GM21723 (cell line): ENCODE measurements at regions not wholly inside any gene's neighbourhood (a gene's known extent, or its start where the extent isn't known, plus 50 kb on each side); places are given as distances from the start of the nearest gene placed in this dataset.

Source experiments
- ATAC-seq: cut with Tn5 transposase; IDR thresholded peaks from one replicate; pipeline ENCODE4 v1.9.1; 2021; ENCODE audit warnings: mild to moderate bottlenecking, moderate library complexity; ENCODE audit not compliant: unreplicated experiment

DNA sequence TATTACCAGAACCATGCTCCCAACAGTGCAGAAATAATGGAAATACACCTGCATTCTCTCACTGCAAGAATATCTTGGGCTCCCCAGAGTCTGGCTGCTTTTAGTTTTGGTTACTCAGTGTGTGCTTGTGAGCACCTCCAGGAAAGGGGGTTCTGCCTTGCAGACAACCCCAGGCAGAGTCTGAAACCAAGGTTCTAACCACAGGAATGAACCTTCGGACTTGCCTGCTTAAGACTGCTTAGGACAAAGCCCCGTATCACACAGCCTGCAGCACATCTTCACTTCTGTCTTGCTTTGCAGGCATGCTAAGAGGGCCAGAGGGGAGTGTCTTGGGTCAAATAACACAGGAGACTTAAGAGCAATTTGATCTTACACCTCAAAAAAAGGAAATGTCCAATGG, 94.8 kb upstream of the SPATA31C2 start:
- no peak for ATAC-seq

DNA sequence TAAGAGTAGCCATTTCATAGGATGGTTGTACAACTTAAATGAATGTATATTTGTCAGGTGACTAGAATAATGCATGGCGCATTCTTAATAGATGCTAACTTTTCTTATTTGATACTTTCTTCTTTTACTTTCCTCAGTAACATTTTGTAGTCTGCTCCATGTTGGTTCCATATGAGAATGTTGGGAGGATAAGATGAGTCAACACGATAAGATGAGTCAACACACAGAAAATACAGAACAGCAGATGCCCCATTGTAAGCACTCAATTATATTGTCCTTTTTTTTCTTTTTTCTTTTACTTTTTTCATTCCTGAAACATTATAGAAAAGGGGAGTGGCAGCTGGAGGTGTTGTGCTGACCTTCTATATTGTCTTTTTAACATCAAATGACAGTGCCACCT, 92.3 kb upstream of the SPATA31C2 start:
- no peak for ATAC-seq

DNA sequence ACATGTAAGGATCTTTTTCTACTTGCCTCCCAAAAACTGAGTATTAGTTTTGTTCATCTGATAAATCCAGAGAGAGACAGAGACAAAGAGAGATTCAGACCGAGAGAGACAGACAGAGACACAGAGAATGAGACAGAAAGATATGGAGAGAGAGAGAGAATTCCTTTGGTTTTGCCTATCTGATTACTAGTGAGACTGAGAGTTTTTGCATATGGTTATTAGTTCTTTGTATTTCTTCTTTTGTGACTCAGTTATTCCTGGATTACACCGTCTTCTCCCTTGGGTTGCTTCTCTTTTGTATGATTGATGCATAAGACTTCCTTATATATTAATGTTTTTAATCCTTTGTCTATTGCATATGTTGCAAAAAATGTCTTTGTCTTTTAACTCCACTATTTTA, 91.2 kb upstream of the SPATA31C2 start:
- ATAC-seq, result no peak

DNA sequence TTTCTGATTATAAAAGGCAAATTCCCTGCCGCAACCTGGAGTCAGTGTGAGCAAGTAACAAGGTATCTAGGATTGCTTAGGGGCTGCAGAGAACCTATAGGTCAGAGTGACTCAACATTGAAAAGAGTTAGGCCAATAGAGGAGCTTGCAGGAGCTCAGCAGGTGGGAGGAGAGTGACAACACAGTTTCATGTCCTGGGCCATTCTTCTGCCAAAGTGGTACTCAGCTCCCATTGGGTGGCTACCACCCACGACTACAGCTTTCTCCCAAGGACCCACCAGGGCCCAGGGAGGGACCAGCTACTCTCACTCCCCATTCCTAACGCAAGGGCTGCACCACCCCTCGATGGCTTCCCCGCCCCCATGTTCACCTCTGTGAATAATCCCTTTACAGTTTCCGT, 86.7 kb upstream of the SPATA31C2 start:
- no peak for ATAC-seq

DNA sequence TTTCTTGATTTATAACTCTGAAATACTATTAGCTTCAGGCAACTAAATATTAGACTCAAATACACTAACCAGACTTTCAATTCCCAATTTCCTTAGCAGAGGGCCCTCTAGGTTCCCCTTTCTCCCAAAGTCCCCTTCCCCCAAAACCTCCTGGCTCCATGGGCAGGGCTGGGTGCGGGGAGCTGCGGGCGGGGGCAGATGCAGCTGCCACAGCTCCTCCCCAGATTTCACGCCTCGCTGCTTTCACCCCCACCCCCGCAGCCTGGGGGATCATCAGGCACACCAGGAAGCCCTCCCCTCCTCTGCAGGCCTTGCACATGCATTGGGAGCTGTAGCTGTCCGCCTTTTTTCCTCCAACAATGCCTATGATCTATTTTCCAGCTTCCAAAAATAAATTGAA, 82.8 kb upstream of the SPATA31C2 start:
- ATAC-seq, result no peak

DNA sequence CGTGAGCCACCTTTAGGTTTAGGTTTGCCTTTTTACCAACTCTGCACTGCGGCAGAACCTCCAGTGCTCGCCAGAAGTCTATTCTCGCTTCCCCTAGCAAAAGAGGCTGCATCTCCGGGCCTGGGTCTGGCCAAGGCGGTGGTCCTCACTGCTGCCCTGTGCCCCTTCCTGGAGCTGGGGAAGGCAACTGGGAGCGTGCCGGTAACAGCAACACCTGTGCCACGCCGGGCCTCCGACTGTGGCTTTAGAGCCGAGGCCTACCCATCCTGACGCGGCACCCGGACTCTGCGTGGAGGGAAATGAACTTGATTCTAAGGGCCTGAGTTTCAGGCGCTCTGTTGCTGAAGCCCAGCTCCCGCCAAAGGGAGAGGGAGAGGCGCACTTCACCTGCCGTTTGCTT, 82.4 kb upstream of the SPATA31C2 start:
- no peak for ATAC-seq

DNA sequence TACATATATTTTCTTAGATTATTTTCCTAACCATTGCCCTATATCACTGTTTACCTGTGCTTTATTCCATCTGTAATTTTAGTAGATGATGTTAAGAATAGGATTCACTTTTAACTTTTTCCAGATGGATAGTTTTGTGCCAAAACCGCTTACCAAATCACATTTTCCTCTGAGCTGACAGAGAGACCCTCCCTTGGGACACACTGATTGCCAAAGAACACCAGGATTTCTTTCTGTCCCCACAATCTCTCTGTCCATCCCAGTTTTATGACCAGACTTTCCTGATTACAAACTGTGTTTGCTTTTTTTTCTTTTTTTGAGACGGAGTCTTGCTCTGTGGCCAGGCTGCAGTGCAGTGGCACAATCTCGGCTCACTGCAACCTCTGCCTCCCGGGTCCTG, 81.3 kb upstream of the SPATA31C2 start:
- ATAC-seq, result no peak

DNA sequence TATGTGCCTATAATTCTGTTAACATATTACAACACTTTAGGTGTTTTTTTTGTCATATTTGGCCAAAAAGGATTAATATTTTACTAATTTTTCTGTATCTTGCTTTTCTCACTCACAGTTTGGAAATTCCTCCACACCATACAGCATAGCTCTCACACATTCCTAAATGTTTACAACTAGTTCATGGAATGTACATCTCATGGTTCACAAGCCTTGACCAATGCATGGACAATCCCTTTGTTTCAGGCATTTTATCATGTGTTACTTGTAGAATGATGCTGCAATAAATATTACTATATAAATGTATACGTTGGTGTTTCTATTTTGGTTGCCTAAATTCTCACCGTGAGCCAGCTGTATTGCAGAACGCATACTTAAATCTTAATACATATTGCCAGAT, 80.5 kb upstream of the SPATA31C2 start:
- ATAC-seq, result no peak

DNA sequence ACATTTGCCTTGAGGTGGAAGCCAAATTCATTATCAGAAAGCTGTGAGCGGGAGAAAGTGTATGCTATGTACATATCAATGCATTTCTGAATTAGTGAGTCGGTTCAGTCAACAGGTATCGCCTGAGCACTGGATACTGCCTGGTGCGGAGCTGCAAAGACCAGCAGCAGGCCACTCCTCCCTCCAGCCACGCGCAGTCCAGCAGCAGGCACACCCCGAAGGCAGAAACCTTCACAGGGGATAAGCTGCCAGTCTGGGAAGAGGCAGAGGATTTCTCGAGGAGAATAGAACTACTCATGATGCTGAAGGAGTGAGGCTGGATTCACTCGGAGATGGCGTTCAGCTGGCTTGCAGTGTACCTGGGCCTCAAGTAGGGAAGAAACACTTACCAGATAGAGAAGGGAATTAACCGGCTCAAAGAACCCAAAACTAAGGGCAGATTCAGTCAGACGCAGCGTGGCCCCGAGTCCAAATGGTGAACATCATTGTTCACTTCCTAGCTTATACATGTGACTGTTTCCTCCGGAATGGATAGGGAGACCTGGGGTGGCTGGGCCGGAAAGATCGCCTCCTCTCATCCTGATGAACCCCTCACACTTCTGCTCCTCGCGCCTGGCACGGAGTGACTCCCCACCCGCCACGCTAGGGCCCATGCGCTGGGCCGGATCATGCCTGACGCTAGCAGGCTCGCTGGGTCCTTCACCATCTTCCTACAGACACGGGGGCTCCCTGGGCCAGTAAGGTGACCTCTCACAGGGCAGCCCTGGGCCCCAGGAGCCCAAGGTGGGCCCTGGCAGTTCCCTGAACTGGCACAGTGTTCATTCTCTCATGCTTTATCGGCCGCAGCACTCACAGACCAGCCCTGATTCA, 78.1 kb upstream of the SPATA31C2 start:
- ATAC-seq, result no peak

DNA sequence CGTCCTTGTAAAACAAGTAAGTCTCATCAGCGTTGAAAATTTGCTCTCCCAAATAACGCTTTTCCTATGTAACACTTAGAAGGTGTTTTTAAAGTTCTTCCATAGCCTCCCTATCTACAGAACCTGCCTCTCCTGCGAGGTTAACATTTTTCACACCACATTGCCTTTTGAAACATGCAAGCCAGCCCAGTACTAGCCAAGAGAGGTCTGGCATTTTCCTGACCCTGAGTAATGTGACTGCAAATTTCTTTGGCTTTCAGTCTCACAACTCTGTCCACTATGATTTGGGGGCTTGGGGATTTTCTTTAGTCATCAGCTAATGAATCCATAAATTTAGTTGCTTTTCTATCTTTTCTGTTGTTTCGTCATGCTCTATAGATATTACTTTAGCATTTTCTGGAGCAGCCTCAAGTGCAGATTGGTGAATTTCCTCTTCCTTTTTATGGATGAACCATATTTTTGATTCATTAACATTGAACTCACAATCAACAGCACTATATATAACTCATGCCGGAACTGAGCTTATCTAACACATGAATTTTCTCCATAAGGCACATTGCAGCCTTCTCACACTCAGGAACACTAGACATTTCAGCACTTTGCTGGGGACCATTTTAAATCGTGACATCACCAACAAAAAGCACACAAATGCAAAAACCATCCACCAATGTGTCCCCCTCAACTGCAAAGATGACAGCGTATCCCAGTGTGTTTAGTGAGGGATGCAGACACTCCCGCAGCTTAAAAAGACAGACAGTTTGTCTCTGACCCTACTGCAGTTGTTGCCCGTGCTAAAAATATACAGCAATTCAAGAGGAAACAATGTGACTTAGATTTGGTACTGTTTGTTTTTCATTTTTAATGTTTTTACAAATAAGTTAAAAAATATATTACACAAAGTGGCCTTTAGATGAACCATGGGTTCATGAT, 77.2 kb upstream of the SPATA31C2 start:
- ATAC-seq, result no peak

DNA sequence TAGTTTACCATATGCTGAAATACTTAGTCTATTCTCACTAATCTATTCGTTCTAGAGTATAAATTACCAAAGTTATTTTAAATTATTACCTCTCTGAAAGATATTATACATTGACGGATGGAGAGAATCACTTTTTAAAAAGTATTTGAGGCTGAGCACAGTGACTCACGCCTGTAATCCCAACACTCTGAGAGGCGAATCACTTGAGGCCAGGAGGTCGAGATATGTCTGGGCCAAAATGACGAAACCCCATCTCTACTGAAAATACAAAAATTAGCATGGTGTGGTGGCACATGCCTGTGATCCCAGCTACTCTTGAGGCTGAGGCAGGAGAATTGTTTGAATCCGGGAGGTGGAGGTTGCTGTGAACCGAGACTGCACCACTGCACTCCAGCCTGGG, 64.0 kb upstream of the SPATA31C2 start:
- no peak for ATAC-seq

DNA sequence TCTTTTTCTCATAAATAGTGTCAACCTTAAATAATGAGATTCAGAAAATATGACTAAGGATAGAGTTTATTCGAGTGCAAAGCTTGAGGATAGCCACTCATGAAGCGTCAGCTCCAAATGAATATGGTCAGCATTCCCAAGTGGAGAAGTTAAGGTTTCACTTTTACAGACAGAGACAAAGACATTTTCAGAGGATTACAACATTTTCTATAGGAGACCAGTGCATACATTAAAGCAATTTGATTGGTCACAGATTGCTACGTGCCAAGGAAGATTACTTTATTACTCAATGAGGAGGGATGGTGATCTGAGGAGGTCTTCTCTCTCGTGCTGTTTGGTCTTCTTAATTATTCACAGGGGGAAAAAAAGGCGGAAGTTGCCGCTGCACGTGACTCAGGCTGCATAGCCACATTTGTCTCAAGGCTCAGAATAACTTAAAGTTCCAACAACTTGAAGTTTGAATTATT, 60.1 kb upstream of the SPATA31C2 start:
- ATAC-seq, result no peak

DNA sequence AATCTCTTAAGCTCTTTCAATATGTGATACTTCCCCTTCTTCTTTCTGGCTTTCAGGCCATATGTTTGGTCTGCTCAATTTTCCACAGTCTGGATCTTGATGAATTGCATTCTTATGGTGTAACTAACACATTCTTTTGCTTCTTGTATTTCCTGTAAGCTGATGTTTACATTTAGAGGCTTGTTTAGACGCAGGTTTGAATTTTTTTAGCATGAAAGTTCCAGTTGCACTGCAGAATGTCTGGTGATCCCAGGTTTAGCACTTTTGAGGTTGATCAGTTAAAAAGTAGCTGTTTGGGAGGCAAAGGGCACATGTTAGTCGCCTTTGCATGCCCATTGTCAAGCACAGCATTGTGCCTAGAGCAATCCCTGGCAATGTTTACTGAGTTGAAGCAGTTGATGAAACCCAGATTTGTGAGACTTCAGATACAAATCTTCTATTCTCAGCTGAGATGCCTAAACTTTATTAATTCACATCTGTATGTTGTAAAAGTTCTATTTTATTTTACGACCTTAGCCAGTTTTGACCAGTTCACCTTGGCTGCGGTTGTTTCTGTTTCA, 59.6 kb upstream of the SPATA31C2 start:
- ATAC-seq, result no peak

DNA sequence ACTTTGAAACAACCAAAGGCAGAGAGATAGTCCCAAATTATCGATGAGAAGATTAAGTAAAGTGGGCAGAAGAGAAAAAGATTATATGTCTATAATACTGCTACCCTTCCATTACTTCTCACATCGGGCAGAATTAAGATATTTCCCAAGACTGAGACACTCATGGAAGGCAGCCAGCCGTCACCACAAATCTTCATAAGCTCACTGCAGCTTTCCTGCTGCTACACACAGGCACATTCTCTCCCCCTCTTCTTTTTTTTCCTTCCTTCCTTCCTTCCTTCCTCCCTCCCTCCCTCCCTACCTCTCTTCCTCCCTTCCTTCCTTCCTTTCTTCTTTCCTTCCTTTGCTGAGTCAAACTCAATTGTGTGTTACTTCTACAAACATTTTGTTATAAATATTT, 58.7 kb upstream of the SPATA31C2 start:
- no peak for ATAC-seq

DNA sequence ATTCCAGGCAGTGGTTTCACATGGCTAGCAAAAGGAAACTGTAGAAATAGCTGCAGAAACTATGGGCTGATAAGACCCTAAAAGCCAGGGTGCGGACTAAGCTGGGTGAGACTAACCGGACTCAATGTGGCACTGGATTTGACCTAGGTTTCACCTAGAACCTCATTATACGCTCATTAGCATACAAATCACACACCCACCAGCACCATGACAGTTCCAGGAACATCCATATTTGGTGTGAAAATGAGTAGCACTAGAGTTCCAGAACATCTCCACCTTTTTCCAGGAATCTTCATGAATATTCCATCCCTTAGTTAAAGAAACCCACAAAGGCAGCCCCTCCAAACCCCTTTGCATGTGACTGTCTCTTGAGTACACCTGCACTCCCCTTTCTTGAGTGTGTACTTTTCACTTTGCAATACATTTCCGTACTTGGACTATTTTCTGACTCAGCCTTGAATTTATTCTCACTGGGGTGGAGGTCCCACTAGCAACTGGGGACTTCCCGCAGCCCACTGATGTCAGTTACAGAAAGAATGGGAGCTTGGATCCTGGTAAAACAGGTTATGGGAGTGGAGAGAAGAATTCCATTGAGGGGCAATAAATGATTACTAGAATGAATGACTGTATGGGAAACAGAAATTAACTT, 58.0 kb upstream of the SPATA31C2 start:
- no peak for ATAC-seq

DNA sequence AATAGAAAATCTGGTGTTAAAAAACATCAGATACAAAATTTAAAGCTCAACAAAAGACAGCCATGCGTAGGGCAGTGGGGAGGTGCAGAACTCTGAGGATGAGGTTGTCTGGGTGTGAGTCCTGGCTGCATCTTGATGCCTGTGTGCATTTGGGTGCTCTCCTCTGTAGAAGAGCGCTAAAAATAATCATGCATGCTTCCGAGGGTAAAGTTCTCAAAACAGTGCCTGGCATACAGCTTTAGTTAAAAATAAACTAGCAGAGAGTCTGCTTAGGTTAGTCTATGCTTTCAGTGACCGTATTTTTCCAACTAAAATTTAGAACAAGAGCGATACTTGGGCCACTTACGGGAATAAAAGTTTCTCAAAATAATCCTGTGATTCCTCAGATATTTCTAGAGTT, 55.5 kb upstream of the SPATA31C2 start:
- no peak for ATAC-seq

DNA sequence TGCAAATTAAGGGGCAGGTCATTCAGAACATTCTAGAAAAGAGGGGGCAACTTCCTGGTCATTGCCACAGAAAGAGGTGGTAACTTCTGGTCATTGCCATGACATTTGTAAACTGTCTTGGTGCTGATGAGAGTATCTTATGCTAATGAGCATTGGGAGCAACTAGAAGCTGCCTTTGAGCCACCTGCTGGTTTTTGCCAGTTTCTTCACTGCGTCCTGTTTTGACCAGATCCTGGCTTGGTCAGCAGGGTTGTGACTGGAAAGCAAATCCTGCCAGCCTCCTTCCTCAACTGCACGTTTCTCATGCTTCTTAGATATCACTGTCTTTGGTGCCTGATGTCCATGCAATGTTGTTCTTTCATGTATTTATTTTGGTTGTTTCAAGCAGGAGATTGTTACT, 53.2 kb upstream of the SPATA31C2 start:
- ATAC-seq, result no peak

DNA sequence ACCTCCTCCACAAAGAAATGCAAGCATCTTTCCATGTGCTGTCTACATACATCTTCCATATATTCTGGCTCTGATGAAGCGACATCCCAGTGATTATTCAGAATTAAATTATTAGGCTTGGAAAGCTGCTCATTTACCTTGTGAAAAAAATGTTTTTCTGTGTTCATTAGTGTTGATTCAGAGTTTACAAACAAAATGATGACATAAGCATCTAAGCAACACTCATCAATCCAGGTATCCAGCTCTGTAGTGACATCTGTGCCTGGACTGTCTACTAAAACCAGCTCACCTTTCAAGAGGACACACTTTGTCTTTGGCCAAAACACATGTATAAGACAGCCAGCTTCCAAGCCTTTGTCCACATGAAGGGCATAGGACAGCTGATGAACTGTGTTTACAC, 51.1 kb upstream of the SPATA31C2 start:
- ATAC-seq, result no peak
